ENCODE measurements at regions not wholly inside any gene's neighbourhood (a gene's known extent, or its start where the extent isn't known, plus 50 kb on each side); places are given as distances from the start of the nearest gene placed in this dataset.

- BruUV-seq (replicated peaks): no TSS peak
- no peaks in the 10 kb centered on the region for H3K27me3 ChIP-seq (ENCODE audit: control insufficient read depth in 1 of 2, insufficient read depth in 2 of 2, low read length in 2 of 2)
- H3K4me1 ChIP-seq (ENCODE audit: insufficient read depth, low read length): no peaks in the 10 kb centered on the region
- no peak for TF ChIP-seq IKZF4 (CRISPR knock-in tag; IDR thresholded peaks at IDR 0.05; ENCODE audit: borderline replicate concordance, low read depth, not compliant biosample characterization)
- no peak for TF ChIP-seq SMAD3 (CRISPR knock-in tag; IDR thresholded peaks at IDR 0.05)
- TF ChIP-seq, protein P1, sequence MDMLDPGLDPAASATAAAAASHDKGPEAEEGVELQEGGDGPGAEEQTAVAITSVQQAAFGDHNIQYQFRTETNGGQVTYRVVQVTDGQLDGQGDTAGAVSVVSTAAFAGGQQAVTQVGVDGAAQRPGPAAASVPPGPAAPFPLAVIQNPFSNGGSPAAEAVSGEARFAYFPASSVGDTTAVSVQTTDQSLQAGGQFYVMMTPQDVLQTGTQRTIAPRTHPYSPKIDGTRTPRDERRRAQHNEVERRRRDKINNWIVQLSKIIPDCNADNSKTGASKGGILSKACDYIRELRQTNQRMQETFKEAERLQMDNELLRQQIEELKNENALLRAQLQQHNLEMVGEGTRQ (IDR thresholded peaks at IDR 0.05; ENCODE audit: low read depth, low read length): no peak
- TF ChIP-seq, protein P1 (CRISPR knock-in tag; IDR thresholded peaks at IDR 0.05; ENCODE audit: borderline replicate concordance): no peak
- no peak for TF ChIP-seq ZNF513 (CRISPR knock-in tag; conservative IDR thresholded peaks at IDR 0.05)
- TF ChIP-seq, protein P2, sequence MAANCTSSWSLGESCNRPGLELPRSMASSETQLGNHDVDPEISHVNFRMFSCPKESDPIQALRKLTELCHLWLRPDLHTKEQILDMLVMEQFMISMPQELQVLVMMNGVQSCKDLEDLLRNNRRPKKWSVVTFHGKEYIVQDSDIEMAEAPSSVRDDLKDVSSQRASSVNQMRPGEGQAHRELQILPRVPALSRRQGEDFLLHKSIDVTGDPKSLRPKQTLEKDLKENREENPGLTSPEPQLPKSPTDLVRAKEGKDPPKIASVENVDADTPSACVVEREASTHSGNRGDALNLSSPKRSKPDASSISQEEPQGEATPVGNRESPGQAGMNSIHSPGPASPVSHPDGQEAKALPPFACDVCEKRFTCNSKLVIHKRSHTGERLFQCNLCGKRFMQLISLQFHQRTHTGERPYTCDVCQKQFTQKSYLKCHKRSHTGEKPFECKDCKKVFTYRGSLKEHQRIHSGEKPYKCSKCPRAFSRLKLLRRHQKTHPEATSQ (CRISPR knock-in tag; IDR thresholded peaks at IDR 0.05; ENCODE audit: borderline replicate concordance): no peak
- TF ChIP-seq ELF3 (CRISPR knock-in tag; IDR thresholded peaks at IDR 0.05): no peak
- no peak for TF ChIP-seq SCMH1 (CRISPR knock-in tag; IDR thresholded peaks at IDR 0.05; ENCODE audit: borderline replicate concordance)
- TF ChIP-seq, protein P3, sequence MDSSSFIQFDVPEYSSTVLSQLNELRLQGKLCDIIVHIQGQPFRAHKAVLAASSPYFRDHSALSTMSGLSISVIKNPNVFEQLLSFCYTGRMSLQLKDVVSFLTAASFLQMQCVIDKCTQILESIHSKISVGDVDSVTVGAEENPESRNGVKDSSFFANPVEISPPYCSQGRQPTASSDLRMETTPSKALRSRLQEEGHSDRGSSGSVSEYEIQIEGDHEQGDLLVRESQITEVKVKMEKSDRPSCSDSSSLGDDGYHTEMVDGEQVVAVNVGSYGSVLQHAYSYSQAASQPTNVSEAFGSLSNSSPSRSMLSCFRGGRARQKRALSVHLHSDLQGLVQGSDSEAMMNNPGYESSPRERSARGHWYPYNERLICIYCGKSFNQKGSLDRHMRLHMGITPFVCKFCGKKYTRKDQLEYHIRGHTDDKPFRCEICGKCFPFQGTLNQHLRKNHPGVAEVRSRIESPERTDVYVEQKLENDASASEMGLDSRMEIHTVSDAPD (CRISPR knock-in tag; IDR thresholded peaks at IDR 0.05): no peak
- H3K4me3 ChIP-seq (replicated peaks in 1 of 3; ENCODE audit: insufficient read depth in 1 of 3, low read depth in 2 of 3, low read length in 3 of 3): no peak overlapping the region
- no peak overlapping the region for H2AFZ ChIP-seq (ENCODE audit: low read length)
- ChIA-PET CTCF (ENCODE audit: low intra/inter-chr PET ratio, low total read pairs) (no interaction called here), POLR2A (no interaction called here)
- 53% methylated on average over 4 of the region's 4 CpGs for WGBS (ENCODE audit: low lambda C conversion rate)
- DNase-seq (ENCODE audit: low spot score) (no peak), ATAC-seq (no peak), FAIRE-seq (no peak)
- no peak overlapping the region for H3K9ac ChIP-seq (ENCODE audit: insufficient read depth, low read depth, low read length)
- in situ Hi-C loops (cut with HindIII; ENCODE audit: extremely low pct_ligation_motif_present, low pct_unique_long_range_greater_than_20kb): no loop called here
- H3K36me3 ChIP-seq (replicated peaks in 1 of 2; ENCODE audit: control insufficient read depth in 1 of 2, insufficient read depth in 2 of 2, low read length in 2 of 2): no peaks in the 10 kb centered on the region
- H4K20me1 ChIP-seq (ENCODE audit: insufficient read depth, low read length): no peaks in the 10 kb centered on the region
- intact Hi-C loops (cut with micrococcal nuclease; ENCODE audit: unreplicated experiment): no loop called here
- no peak overlapping the region for H3K4me2 ChIP-seq (ENCODE audit: low read depth, low read length)
- no peak overlapping the region for H3K27ac ChIP-seq (ENCODE audit: extremely low read length, insufficient read depth, low read length)
- H3K9me3 ChIP-seq (ENCODE audit: low read length): no peaks in the 10 kb centered on the region
- H3K79me2 ChIP-seq (ENCODE audit: insufficient read depth, low read length): no peaks in the 10 kb centered on the region
These were observed 94.1 kb downstream of the GC start for GRCh38 chr4:71689822-71690221.

All from HepG2 (cell line).